ENCODE measurements at regions not wholly inside any gene's neighbourhood (a gene's known extent, or its start where the extent isn't known, plus 50 kb on each side); places are given as distances from the start of the nearest gene placed in this dataset.

GRCh38 chr9:35547889-35548418, 57.1 kb upstream of the TESK1 start:
- Histone ChIP-seq H3K27ac (ENCODE audit: low read length in 2 of 2) (no peak overlapping the region), H3K4me2 (replicated peaks; ENCODE audit: low read depth, low read length, poor library complexity, severe bottlenecking) (no peak overlapping the region), H3K4me3 (ENCODE audit: control extremely low read depth in 1 of 5, extremely low read depth in 1 of 5, insufficient read depth in 1 of 5, low read depth in 2 of 5, low read length in 4 of 5) (no peak overlapping the region), H3K9me3 (ENCODE audit: control extremely low read depth in 1 of 3, control insufficient read depth in 2 of 3, insufficient read depth in 1 of 3, low read length in 2 of 3) (no peaks in the 10 kb centered on the region), H3K27me3 (replicated peaks in 1 of 4; ENCODE audit: control extremely low read depth in 1 of 4, control insufficient read depth in 3 of 4, insufficient read depth in 4 of 4, low read length in 3 of 4) (no peaks in the 10 kb centered on the region), H3K9ac (ENCODE audit: low read length) (no peak overlapping the region), H2AFZ (ENCODE audit: insufficient read depth, low read depth, low read length, poor library complexity, severe bottlenecking) (no peak overlapping the region), H3K79me2 (ENCODE audit: control insufficient read depth, insufficient read depth, low read length) (no peaks in the 10 kb centered on the region), H4K20me1 (ENCODE audit: control insufficient read depth, insufficient read depth, low read length, poor library complexity, severe bottlenecking) (no peaks in the 10 kb centered on the region), H3K4me1 (ENCODE audit: control insufficient read depth in 2 of 2, insufficient read depth in 2 of 2, low read length in 2 of 2) (no peaks in the 10 kb centered on the region), H3K36me3 (replicated peaks in 1 of 2; ENCODE audit: control extremely low read depth in 1 of 2, control insufficient read depth in 1 of 2, extremely low read depth in 1 of 2, insufficient read depth in 2 of 2, low read length in 1 of 2) (no peaks in the 10 kb centered on the region)
- H3K27ac Mint-ChIP-seq = no peak overlapping the region
- peaks cover 6% of the 10 kb centered on the region for H3K27me3 Mint-ChIP-seq
- intact Hi-C loops (cut with micrococcal nuclease) = no loop called here
- ChIA-PET CTCF (no interaction called here), POLR2A (no interaction called here)
- WGBS (ENCODE audit: insufficient coverage) = 92% methylated on average over 16 of the region's 16 CpGs
- H3K4me3 Mint-ChIP-seq = no peak overlapping the region
- DNase-seq = no peak
- H3K9me3 Mint-ChIP-seq (ENCODE audit: insufficient read depth) = no peaks in the 10 kb centered on the region
- ATAC-seq (ENCODE audit: low read depth) = no peak
- H3K4me1 Mint-ChIP-seq = no peaks in the 10 kb centered on the region
- TF ChIP-seq CTCF (IDR thresholded peaks at IDR 0.05) = no peak
- TF ChIP-seq EZH2 (IDR thresholded peaks at IDR 0.05; ENCODE audit: borderline replicate concordance, insufficient read depth, low read depth, low read length, poor library complexity, severe bottlenecking) = no peak

- ATAC-seq (ENCODE audit: low read depth) (no peak), DNase-seq (no peak)
- no peak overlapping the region for H3K27ac Mint-ChIP-seq
- no peaks in the 10 kb centered on the region for H3K9me3 ChIP-seq (ENCODE audit: control extremely low read depth in 1 of 3, control insufficient read depth in 2 of 3, insufficient read depth in 1 of 3, low read length in 2 of 3)
- no peak overlapping the region for H3K4me2 ChIP-seq (replicated peaks; ENCODE audit: low read depth, low read length, poor library complexity, severe bottlenecking)
- intact Hi-C loops (cut with micrococcal nuclease) = no loop called here
- no CpG with 5 or more reads among the region's 1 CpG for WGBS (ENCODE audit: insufficient coverage)
- TF ChIP-seq EZH2 (IDR thresholded peaks at IDR 0.05; ENCODE audit: borderline replicate concordance, insufficient read depth, low read depth, low read length, poor library complexity, severe bottlenecking) (no peak), CTCF (IDR thresholded peaks at IDR 0.05) (no peak)
- no peaks in the 10 kb centered on the region for H3K79me2 ChIP-seq (ENCODE audit: control insufficient read depth, insufficient read depth, low read length)
- no peaks in the 10 kb centered on the region for H3K4me1 Mint-ChIP-seq
- H3K4me3 ChIP-seq (ENCODE audit: control extremely low read depth in 1 of 5, extremely low read depth in 1 of 5, insufficient read depth in 1 of 5, low read depth in 2 of 5, low read length in 4 of 5) = no peak overlapping the region
- no peak overlapping the region for H3K4me3 Mint-ChIP-seq
- POLR2A ChIA-PET = no interaction called here
- H4K20me1 ChIP-seq (ENCODE audit: control insufficient read depth, insufficient read depth, low read length, poor library complexity, severe bottlenecking) = no peaks in the 10 kb centered on the region
- H3K4me1 ChIP-seq (ENCODE audit: control insufficient read depth in 2 of 2, insufficient read depth in 2 of 2, low read length in 2 of 2) = no peaks in the 10 kb centered on the region
- CTCF ChIA-PET = no interaction called here
- no peak overlapping the region for H3K9ac ChIP-seq (ENCODE audit: low read length)
- no peak overlapping the region for H2AFZ ChIP-seq (ENCODE audit: insufficient read depth, low read depth, low read length, poor library complexity, severe bottlenecking)
- no peaks in the 10 kb centered on the region for H3K27me3 ChIP-seq (replicated peaks in 1 of 4; ENCODE audit: control extremely low read depth in 1 of 4, control insufficient read depth in 3 of 4, insufficient read depth in 4 of 4, low read length in 3 of 4)
- H3K36me3 ChIP-seq (replicated peaks in 1 of 2; ENCODE audit: control extremely low read depth in 1 of 2, control insufficient read depth in 1 of 2, extremely low read depth in 1 of 2, insufficient read depth in 2 of 2, low read length in 1 of 2) = no peaks in the 10 kb centered on the region
- H3K27ac ChIP-seq (ENCODE audit: low read length in 2 of 2) = no peak overlapping the region
- no peaks in the 10 kb centered on the region for H3K9me3 Mint-ChIP-seq (ENCODE audit: insufficient read depth)
- peaks cover 6% of the 10 kb centered on the region for H3K27me3 Mint-ChIP-seq
These were observed 56.5 kb upstream of the TESK1 start for GRCh38 chr9:35548571-35548970.
